Activated T-cell treated with anti-CD3 and anti-CD28 coated beads, Interleukin-2, amount 50 U/mL, for 24 hours (primary cell): ENCODE measurements at regions not wholly inside any gene's neighbourhood (a gene's known extent, or its start where the extent isn't known, plus 50 kb on each side); places are given as distances from the start of the nearest gene placed in this dataset.

Experiments
- DNase-seq: peaks from one replicate; pipeline ENCODE4 v3.0.0-alpha.2; 2020
- H3K27ac Mint-ChIP-seq: 2 replicates; pipeline ENCODE4 v1.8.0; 2020; ENCODE audit warnings: mild to moderate bottlenecking, mixed read lengths
- H3K27me3 Mint-ChIP-seq: 2 replicates; pipeline ENCODE4 v1.8.0; 2020; ENCODE audit warnings: mixed read lengths
- H3K36me3 Mint-ChIP-seq: 2 replicates; pipeline ENCODE4 v1.8.0; 2020; ENCODE audit warnings: low read depth, mixed read lengths
- H3K4me1 Mint-ChIP-seq: 2 replicates; pipeline ENCODE4 v1.8.0; 2020; ENCODE audit warnings: low read depth, mixed read lengths
- H3K4me3 Mint-ChIP-seq: 2 replicates; pipeline ENCODE4 v1.8.0; 2020; ENCODE audit warnings: mild to moderate bottlenecking, moderate library complexity, mixed read lengths
- H3K9me3 Mint-ChIP-seq: 2 replicates; pipeline ENCODE4 v1.8.0; 2020; ENCODE audit warnings: mixed read lengths

DNA sequence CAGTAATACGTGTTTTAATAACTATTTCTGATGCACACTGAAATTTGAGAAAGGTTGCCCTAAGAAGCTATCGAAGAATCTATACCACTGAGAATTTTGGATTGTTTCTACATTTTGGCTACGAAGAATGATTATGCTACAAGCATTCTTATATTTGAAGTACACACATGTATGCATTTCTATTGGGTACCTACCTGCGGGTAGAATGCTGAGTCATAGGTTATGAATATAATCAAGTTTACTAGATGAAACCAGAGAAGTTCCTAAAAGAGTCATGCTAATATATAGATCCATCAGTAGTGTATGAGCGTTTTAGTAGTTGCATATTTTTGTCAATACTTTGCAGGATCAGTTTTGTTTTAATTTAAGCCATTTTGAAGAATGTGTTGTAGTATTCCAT is 62.0 kb upstream of the PCDH20 start:
- no peaks in the 10 kb centered on the region for H3K36me3 Mint-ChIP-seq

DNA sequence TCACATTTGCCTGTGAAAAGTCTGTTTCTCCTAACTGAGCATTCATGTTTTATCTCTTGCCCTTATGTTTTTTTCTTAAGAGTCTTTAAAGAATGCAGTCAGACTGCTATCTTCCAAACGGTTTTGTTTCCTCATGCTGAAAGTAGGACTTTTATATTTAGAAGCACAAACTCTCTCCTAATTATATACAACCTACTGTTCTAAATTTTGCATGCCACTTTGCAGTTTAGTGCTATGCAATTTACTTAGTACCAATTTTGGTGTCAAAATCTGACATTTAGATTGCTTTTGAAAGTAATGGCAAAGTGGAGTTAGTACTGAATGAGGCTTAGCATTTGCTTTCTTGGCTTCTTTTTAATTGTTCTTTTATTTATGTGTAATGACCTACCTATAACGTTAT is 55.1 kb upstream of the PCDH20 start:
- Mint-ChIP-seq H3K4me3 (no peak overlapping the region), H3K27ac (no peak overlapping the region), H3K36me3 (no peaks in the 10 kb centered on the region), H3K4me1 (no peaks in the 10 kb centered on the region), H3K9me3 (peaks cover 5% of the 10 kb centered on the region), H3K27me3 (no peaks in the 10 kb centered on the region)
- no peak for DNase-seq

More for the DNA sequence above, 62.0 kb upstream of the PCDH20 start:
- Mint-ChIP-seq H3K27me3 (no peaks in the 10 kb centered on the region), H3K27ac (no peak overlapping the region), H3K9me3 (peaks cover 16% of the 10 kb centered on the region), H3K4me1 (no peaks in the 10 kb centered on the region), H3K4me3 (no peak overlapping the region)
- DNase-seq: no peak

DNA sequence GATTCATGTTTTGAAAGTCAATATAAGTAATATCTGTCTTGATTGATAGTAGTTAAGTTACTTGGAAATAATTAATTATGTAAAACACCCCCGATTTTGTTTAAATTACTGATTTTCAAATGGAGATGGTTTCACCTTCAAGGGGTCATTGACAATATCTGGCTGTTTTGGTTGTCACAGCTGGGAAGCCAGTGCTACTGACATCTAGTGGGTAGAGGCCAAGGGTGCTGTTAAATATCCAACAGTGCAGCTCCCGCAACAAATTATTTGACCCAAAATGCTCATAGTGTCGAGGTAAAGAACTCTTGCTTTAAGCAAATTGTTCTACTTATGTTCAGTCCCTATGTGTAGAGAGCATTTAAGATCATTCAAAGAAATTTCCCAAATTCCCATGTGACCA is 50.6 kb upstream of the PCDH20 start:
- H3K27ac Mint-ChIP-seq: no peak overlapping the region
- no peaks in the 10 kb centered on the region for H3K4me1 Mint-ChIP-seq
- DNase-seq: no peak
- no peak overlapping the region for H3K4me3 Mint-ChIP-seq
- H3K36me3 Mint-ChIP-seq: no peaks in the 10 kb centered on the region
- no peaks in the 10 kb centered on the region for H3K27me3 Mint-ChIP-seq
- peaks cover 6% of the 10 kb centered on the region for H3K9me3 Mint-ChIP-seq
